ENCODE measurements at regions not wholly inside any gene's neighbourhood (a gene's known extent, or its start where the extent isn't known, plus 50 kb on each side); places are given as distances from the start of the nearest gene placed in this dataset.

DNA sequence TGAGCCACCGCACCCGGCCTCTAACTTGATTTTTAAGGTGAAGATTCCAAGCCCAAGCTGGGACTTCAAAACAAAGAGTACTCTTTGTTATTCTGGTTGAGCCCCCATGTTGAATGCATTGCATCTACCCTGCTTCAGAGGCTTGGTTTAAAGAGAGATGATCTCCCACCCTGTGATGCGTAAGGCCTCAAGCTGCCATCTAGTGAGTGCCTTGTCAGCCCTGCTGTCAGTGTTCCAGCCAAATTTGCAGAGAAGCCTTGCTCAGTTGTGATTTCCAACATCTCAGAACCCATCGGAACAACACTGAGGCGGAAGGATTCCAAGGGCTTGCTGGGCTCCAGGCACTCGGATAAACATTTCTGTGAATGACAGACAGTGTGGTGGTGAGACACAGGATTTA, 210.7 kb upstream of the RGMA start:
- H3K27ac ChIP-seq (ENCODE audit: control insufficient read depth, insufficient read depth), result no peak overlapping the region
- H4K20me1 ChIP-seq (ENCODE audit: control insufficient read depth, insufficient read depth), result no peaks in the 10 kb centered on the region
- H3K79me2 ChIP-seq (ENCODE audit: control insufficient read depth, insufficient read depth, low read length), result no peaks in the 10 kb centered on the region
- in situ Hi-C loops (cut with MboI), result no loop called here
- ChIA-PET CTCF (no interaction called here), POLR2A (no interaction called here), SMC1A (ENCODE audit: uncharacterized antibody, unreplicated experiment) (no interaction called here), RAD21 (ENCODE audit: unreplicated experiment) (no interaction called here)
- H3K4me2 ChIP-seq (ENCODE audit: control insufficient read depth, insufficient read depth), result no peak overlapping the region
- TF ChIP-seq, protein P1, sequence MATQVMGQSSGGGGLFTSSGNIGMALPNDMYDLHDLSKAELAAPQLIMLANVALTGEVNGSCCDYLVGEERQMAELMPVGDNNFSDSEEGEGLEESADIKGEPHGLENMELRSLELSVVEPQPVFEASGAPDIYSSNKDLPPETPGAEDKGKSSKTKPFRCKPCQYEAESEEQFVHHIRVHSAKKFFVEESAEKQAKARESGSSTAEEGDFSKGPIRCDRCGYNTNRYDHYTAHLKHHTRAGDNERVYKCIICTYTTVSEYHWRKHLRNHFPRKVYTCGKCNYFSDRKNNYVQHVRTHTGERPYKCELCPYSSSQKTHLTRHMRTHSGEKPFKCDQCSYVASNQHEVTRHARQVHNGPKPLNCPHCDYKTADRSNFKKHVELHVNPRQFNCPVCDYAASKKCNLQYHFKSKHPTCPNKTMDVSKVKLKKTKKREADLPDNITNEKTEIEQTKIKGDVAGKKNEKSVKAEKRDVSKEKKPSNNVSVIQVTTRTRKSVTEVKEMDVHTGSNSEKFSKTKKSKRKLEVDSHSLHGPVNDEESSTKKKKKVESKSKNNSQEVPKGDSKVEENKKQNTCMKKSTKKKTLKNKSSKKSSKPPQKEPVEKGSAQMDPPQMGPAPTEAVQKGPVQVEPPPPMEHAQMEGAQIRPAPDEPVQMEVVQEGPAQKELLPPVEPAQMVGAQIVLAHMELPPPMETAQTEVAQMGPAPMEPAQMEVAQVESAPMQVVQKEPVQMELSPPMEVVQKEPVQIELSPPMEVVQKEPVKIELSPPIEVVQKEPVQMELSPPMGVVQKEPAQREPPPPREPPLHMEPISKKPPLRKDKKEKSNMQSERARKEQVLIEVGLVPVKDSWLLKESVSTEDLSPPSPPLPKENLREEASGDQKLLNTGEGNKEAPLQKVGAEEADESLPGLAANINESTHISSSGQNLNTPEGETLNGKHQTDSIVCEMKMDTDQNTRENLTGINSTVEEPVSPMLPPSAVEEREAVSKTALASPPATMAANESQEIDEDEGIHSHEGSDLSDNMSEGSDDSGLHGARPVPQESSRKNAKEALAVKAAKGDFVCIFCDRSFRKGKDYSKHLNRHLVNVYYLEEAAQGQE (IDR thresholded peaks at IDR 0.05; ENCODE audit: low read depth, low read length), result no peak
- TF ChIP-seq, protein P2, sequence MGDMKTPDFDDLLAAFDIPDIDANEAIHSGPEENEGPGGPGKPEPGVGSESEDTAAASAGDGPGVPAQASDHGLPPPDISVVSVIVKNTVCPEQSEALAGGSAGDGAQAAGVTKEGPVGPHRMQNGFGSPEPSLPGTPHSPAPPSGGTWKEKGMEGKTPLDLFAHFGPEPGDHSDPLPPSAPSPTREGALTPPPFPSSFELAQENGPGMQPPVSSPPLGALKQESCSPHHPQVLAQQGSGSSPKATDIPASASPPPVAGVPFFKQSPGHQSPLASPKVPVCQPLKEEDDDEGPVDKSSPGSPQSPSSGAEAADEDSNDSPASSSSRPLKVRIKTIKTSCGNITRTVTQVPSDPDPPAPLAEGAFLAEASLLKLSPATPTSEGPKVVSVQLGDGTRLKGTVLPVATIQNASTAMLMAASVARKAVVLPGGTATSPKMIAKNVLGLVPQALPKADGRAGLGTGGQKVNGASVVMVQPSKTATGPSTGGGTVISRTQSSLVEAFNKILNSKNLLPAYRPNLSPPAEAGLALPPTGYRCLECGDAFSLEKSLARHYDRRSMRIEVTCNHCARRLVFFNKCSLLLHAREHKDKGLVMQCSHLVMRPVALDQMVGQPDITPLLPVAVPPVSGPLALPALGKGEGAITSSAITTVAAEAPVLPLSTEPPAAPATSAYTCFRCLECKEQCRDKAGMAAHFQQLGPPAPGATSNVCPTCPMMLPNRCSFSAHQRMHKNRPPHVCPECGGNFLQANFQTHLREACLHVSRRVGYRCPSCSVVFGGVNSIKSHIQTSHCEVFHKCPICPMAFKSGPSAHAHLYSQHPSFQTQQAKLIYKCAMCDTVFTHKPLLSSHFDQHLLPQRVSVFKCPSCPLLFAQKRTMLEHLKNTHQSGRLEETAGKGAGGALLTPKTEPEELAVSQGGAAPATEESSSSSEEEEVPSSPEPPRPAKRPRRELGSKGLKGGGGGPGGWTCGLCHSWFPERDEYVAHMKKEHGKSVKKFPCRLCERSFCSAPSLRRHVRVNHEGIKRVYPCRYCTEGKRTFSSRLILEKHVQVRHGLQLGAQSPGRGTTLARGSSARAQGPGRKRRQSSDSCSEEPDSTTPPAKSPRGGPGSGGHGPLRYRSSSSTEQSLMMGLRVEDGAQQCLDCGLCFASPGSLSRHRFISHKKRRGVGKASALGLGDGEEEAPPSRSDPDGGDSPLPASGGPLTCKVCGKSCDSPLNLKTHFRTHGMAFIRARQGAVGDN (IDR thresholded peaks at IDR 0.05), result no peak
- no TSS peak for BruUV-seq (replicated peaks)
- H3K4me3 ChIP-seq, result no peak overlapping the region
- intact Hi-C loops (cut with micrococcal nuclease; ENCODE audit: unreplicated experiment), result no loop called here
- ATAC-seq (no peak), DNase-seq (ENCODE audit: low read depth, low spot score) (no peak), FAIRE-seq (no peak)
- 53% methylated on average over 6 of the region's 6 CpGs for WGBS (ENCODE audit: insufficient coverage, insufficient replicate concordance, low lambda C conversion rate, missing lambda C conversion rate)
- no peak overlapping the region for H2AFZ ChIP-seq (ENCODE audit: control insufficient read depth, low read depth, low read length)
- H3K9me3 ChIP-seq (replicated peaks; ENCODE audit: control insufficient read depth, insufficient read depth, low read length), result no peaks in the 10 kb centered on the region
- H3K9ac ChIP-seq (ENCODE audit: control insufficient read depth, insufficient read depth, low read length), result no peak overlapping the region
- no peaks in the 10 kb centered on the region for H3K4me1 ChIP-seq (ENCODE audit: control insufficient read depth, insufficient read depth, low read length)
- no peaks in the 10 kb centered on the region for H3K27me3 ChIP-seq (replicated peaks in 1 of 2; ENCODE audit: control insufficient read depth in 2 of 2, insufficient read depth in 2 of 2, low read length in 1 of 2)
- no peaks in the 10 kb centered on the region for H3K36me3 ChIP-seq (ENCODE audit: control insufficient read depth in 2 of 2, insufficient read depth in 2 of 2, low read length in 1 of 2)

Data from GM12878 (cell line).